GM19328 (cell line): ENCODE measurements at regions not wholly inside any gene's neighbourhood (a gene's known extent, or its start where the extent isn't known, plus 50 kb on each side); places are given as distances from the start of the nearest gene placed in this dataset.

Experiments
- ATAC-seq: cut with Tn5 transposase; IDR thresholded peaks from one replicate; pipeline ENCODE4 v1.9.1; 2021; ENCODE audit warnings: mild to moderate bottlenecking, moderate library complexity; ENCODE audit not compliant: unreplicated experiment

- ATAC-seq, result no peak
Measured at GRCh38 chr2:133836691-133837345, 268.6 kb upstream of the NCKAP5 start.

GRCh38 chr2:133837441-133838094, 269.3 kb upstream of the NCKAP5 start:
- ATAC-seq, result no peak

GRCh38 chr2:133838642-133839365, 270.5 kb upstream of the NCKAP5 start:
- ATAC-seq, result no peak

- no peak for ATAC-seq
Measured at GRCh38 chr2:133839677-133840076, 271.4 kb upstream of the NCKAP5 start.

GRCh38 chr2:133840761-133841160, 272.5 kb upstream of the NCKAP5 start:
- ATAC-seq, result no peak

- no peak for ATAC-seq
Measured at GRCh38 chr2:133841900-133842299, 273.6 kb upstream of the NCKAP5 start.

GRCh38 chr2:133842446-133842845, 274.2 kb upstream of the NCKAP5 start:
- no peak for ATAC-seq

- ATAC-seq, result no peak
Measured at GRCh38 chr2:133843091-133843490, 274.8 kb upstream of the NCKAP5 start.

GRCh38 chr2:133843551-133843950, 275.3 kb upstream of the NCKAP5 start:
- ATAC-seq, result no peak

GRCh38 chr2:133844214-133844892, 276.1 kb upstream of the NCKAP5 start:
- no peak for ATAC-seq

GRCh38 chr2:133846476-133846875, 278.2 kb upstream of the NCKAP5 start:
- no peak for ATAC-seq

GRCh38 chr2:133847591-133847990, 279.3 kb upstream of the NCKAP5 start:
- no peak for ATAC-seq

- no peak for ATAC-seq
Measured at GRCh38 chr2:133848111-133848649, 279.9 kb upstream of the NCKAP5 start.

GRCh38 chr2:133849341-133849740, 281.1 kb upstream of the NCKAP5 start:
- no peak for ATAC-seq

- ATAC-seq, result no peak
Measured at GRCh38 chr2:133854603-133855200, 286.4 kb upstream of the NCKAP5 start.

- no peak for ATAC-seq
Measured at GRCh38 chr2:133855526-133855925, 287.3 kb upstream of the NCKAP5 start.

- ATAC-seq, result no peak
Measured at GRCh38 chr2:133856678-133857077, 288.4 kb upstream of the NCKAP5 start.

GRCh38 chr2:133859578-133859977, 291.3 kb upstream of the NCKAP5 start:
- ATAC-seq, result no peak

- ATAC-seq, result no peak
Measured at GRCh38 chr2:133862400-133862977, 294.2 kb upstream of the NCKAP5 start.

- no peak for ATAC-seq
Measured at GRCh38 chr2:133863106-133863800, 295.0 kb upstream of the NCKAP5 start.
